ENCODE measurements at regions not wholly inside any gene's neighbourhood (a gene's known extent, or its start where the extent isn't known, plus 50 kb on each side); places are given as distances from the start of the nearest gene placed in this dataset.

GRCh38 chr10:93225938-93226337, 152.2 kb downstream of the CYP26A1 start:
- no peak for TF ChIP-seq POLR2A (IDR thresholded peaks at IDR 0.05)
- TF ChIP-seq CTCF (IDR thresholded peaks at IDR 0.05): no peak

Data from esophagus squamous epithelium (tissue), 4 donors.